Hypothalamus (tissue), 51 donors: ENCODE measurements at regions not wholly inside any gene's neighbourhood (a gene's known extent, or its start where the extent isn't known, plus 50 kb on each side); places are given as distances from the start of the nearest gene placed in this dataset.
A peak's percentile ranks its signal among the peaks of the same experiment; 100 is the strongest.
"Not testable (repeated sequence)": the region's sequence is repeated elsewhere in the genome, so short reads cannot be mapped to it uniquely, and the experiment has no call there.

Source experiments
- DNase-seq, 51 donors: peaks; one replicate each; lab custom pipeline; 2025; lab: John Stamatoyannopoulos, UW

DNA sequence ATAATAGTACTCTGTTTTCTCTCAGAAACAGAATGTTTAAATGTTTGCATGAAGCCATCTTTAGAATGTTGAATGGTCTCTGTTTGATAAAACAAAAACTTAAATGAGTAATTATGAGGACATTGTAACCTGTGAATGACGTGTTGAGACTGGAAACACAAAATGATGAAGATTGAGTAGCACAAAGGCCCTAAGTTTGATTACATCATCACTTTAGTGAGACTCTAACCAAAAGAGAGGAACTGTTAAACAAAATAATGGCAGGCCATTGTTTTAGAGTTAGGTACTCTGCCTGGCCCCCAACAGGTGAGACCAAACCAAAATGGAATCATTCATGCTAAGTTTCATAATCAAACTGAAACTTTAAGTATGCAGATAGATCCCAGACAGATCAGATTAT, 1561.7 kb upstream of the SLC39A10 start:
- DNase-seq, result no peak

DNA sequence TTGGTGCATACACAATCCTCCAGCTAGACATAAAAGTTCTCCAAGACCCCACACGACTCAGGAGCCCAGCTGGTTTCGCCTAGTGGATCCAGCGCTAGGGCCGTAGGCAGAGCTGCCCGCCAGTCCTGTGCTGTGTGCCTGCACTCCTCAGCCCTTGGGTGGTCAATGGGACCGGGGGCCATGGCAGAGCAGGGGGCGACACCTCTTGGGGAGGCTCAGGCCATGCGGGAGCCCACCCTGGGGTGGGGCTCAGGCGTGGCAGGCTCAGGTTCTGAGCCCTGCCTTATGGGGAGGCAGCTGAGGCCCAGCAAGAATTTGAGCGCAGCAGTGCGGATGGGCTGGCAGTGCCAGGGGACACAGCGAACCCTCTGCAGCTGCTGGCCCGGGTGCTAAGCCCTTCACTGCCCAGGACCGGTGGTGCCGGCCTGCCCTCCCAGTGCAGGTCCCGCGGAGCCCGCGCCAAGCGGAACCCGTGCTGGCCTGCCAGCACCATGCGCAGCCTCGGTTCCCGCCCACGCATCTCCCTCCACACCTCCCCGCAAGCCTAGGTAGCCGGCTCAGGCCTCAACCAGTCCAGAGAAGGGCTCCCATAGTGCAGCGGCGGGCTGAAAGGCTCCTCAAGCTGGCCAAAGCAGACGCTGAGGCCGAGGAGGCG, 1566.6 kb upstream of the SLC39A10 start:
- DNase-seq, result peak in 1 of 51 donors; percentile 1

DNA sequence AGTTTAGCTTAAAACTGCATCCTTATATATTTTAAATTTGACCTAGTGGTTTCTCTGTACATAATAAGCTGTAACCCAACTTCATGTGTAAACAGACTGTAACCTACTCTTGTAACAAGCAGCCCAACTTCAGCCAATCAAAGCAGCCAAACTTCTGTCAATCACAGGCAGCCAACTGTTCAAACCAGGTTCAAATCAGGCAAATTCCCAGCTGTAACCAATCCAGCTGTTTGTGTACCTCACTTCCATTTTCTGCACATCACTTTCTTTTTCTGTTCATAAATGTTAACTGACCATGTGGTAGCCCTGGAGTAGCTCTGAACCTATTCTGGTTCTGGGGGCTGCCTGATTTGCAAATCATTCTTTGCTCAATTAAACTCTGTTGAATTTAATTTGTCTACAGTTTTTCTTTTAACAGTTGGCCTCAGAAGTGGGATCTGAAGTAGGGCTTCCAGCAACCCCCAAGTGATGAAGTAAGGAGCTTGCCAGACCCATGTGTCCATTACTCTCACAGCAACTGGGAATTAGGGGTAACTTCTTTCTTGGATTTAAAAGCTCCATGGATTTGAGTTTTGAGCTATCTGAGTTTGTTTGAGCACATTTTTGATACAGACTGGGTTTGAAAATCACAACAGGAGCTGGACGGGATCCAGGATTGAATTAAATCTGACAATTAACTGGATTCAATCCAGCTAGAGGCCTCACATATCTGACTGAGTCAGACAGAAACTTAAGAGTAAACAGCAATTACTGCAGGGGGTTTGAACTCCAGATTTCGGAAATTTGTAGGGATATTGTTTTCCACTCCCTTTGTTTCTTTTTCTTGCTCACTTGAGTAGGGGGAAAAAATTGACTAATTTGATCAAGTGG, 1569.7 kb upstream of the SLC39A10 start:
- no peak for DNase-seq

DNA sequence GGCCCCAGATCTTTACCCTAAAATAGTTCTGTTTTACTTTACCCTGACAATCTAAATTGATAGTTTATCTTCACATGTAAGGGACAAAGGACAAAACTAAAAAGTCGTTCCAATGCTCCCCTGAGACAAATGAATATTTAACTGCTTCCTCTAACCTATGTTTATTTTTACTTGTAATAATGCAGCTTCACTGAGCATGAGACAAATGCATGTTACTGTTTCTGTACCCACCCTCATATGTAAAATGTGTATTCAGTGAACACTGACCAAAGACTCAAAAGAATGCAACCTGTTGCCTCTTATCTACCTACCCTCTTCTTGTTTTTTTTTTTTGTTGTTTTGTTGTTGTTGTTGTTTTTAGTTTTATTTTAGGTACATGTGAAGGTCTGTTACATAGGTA, 1570.9 kb upstream of the SLC39A10 start:
- DNase-seq, result no peak

DNA sequence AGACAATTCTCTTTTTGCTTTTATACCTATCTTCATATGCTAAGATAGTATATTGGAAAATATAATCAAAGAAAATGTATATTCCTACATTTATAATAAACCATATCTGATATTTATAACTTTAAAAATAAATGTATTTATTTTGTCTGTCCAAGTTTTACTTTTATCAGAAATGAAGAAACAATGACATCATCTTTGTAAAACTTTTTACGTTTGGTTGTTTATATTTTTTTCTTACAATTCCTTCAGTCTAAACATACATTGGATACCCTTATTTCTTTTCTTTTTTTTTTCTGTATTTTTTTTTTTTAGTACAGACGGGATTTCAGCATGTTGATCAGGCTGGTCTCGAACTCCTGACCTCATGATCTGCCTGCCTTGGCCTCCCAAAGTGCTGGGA, 1577.0 kb upstream of the SLC39A10 start:
- no peak for DNase-seq

DNA sequence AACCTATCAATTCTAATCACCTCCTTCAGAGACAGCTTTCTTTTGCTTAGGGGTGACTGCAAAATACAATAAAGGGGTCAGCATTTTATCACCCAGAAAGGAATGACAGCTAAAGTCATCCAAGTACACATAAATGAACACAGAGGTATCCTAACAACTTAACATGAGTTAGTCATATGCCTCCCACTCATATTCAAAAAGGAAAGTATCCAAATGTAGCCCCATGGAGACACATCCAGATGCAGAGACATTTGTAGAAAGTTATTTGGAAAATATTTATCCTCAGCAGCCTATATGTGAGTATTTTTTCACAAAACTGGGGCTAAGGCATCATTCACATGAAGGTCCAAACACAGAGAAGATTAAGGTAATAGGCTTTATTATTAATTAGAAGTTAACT, 1579.7 kb upstream of the SLC39A10 start:
- DNase-seq, result no peak

DNA sequence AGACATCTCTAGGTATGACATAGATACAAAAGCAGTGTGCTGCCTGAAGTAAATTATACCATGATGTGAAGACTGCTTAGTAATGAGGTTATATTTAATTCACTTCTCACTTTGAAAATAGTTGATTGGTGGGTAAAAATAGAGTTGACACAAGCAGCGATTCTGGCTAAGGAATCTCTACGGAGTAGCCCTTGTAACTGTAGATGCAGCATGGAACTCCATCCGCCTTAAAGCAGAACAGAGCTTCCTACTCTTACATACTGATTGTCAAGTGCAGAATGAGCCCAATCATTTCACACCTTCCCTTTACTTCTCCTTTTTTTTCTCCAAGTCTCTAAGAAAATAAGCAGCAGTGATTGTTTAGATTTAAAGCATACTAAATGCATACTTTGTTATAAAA, 1594.6 kb upstream of the SLC39A10 start:
- DNase-seq, result no peak

DNA sequence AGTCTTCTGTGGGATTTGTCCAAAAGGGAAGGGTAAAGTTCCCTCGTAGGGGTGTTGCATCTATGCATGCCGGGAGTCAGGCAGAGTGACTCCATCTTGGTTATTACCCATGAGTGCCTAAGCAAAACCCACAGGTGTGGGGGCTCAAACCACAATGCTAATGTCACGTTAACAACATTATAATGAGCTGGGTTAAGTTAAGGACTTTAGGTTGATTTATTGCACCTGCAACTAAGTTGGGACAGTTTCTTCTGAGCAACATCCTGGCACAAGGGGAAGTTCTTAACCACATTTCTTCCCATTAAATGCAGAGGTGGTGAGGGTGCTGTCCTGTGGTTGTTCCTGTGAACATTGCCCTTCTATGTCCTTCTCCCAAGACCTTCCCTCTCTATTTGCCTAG, 1596.8 kb upstream of the SLC39A10 start:
- no peak for DNase-seq

DNA sequence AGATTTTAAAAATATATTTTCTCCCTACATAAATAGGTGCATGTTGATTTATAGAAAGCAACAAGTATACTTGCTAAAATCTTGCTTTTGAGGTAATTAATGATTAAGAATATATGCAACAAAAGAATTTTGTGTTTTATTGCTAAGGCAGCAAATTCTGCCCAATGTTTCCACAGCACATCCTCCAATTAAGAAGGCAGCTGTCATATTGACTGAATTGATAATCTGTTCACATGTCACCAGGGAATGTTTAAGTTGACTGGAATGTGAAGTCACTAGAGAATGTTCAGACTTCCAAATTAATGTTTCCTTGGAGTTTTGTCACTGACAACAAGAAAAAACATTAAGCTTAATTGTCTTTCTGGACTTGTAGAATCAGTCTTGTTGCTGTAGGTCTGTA, 1602.7 kb upstream of the SLC39A10 start:
- DNase-seq, result no peak

DNA sequence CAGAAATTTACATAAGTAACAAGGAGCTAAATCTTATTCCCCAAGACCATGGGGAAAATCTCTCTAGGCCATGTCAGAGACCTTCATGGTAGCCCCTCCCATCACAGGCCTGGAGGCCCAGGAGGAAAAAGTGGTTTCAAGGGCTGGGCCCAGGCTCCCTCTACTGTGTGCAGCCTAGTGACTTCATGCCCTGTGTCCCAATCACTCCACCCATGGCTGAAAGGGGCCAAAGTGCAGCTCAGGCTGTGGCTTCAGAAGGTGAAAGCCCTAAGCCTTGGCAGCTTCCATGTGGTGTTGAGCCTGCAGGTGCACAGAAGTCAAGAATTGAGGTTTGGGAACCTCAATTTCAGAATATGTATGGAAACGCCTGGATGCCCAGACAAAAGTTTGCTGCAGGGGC, 1612.7 kb upstream of the SLC39A10 start:
- DNase-seq, result no peak

DNA sequence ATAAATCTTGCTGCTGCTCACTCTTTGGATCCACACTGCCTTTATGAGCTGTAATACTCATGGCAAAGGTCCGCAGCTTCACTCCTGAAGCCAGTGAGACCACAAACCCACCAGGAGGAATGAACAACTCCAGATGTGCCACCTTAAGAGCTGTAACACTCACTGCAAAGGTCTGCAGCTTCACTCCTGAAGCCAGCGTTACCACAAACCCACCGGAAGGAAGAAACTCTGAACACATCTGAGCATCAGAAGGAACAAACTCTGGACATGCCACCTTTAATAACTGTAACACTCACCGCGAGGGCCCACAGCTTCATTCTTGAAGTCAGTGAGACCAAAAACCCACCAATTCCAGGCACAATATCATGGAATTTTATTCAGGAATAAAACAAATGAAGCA, 1635.9 kb upstream of the SLC39A10 start:
- DNase-seq, result not testable (repeated sequence)

DNA sequence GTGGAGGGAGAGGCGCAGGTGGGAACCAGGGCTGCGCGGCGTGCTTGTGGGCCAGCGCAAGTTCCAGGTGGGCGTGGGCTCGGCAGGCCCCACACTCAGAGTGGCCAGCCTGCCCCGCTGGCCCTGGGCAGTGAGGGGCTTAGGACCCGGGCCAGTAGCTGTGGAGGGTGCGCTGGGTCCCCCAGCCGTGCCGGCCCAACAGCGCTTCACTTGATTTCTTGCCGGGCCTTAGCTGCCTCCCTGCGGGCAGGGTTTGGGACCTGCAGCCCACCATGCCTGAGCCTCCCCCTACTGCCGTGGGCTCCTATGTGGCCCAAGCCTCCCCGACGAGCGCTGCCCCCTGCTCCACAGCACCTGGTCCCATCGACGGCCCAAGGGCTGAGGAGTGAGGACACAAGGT, 1636.9 kb upstream of the SLC39A10 start:
- DNase-seq, result no peak

DNA sequence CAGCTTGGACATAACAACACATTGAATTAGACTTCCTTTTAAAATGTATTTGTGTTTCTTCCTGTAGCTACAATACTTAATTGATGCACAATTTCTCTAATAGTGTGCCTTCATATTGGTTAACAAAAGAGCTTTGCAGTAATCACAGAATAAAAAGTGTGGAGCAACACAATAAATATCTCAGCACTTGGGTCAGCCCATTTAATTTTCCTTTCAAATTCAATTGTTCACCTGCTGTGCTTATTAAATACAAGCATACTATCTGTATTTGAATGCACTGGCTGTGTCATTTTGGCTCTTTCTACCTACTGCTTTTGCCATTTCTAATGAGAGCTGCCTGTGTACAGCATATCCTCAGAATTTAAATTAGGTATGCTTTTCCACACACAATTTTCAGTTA, 1641.3 kb upstream of the SLC39A10 start:
- DNase-seq, result no peak

DNA sequence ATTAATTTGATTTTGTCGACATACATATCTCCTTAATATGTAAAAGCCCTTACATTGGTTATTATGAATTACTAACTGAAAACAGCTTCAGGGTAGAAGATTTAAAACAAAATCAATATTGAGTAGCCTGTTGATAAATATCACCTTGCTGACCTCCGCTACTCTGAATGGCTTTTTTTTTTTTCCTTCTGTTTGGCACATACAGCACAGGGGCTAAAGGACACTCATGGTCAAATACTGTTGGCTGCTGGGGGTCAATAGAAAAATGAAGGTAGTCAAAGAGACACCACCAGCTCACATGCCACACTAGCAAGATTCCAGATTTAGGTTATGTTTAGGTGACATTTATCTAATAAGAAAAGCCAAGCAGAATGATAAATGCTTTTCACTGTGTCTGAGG, 1642.4 kb upstream of the SLC39A10 start:
- DNase-seq, result no peak

DNA sequence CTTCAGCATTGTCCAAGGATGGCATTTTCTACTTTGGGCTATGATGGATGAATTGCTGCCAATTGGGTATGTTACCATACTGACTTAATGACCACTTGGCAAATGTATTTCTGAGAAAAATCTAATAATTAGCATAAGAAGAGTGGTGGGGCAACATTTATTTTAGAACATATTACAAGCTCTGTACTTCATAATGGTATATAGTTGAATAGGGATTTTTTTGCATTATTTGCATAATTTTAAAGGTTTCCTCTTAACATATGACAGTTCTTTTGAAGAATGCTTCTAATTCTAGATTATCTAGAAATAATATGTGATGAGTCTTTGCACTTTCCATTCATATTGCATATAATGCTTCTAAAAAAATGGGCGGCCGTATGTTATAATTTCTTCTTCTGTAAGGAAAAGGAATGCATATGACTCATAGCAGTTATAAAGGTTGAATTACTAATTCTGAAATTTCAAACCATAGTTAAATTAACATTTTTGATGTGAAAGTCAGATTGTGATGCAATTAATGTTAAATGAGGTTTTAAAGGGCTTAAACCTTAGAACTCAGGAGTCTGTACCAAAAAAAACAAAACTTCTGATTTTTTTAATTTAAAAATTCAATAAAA, 1652.3 kb upstream of the SLC39A10 start:
- DNase-seq, result no peak

DNA sequence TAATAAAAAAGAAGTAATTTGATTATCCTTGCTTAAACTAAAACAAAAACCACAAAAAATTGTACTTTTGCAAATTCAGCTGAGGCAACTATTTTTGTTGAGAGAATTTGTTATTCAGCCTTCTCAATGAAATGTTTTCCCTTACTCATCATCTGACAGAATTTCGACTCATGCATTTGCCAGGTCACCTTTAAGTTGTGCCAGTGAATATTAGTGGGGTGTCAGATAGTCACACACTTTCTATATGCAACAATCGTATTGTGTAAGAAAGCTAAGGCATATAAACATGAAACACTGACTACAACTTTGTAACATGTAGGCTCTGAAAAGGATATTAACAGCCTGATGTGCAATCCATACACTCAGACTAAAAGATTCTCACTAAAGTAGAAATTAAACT, 1653.1 kb upstream of the SLC39A10 start:
- DNase-seq, result no peak

DNA sequence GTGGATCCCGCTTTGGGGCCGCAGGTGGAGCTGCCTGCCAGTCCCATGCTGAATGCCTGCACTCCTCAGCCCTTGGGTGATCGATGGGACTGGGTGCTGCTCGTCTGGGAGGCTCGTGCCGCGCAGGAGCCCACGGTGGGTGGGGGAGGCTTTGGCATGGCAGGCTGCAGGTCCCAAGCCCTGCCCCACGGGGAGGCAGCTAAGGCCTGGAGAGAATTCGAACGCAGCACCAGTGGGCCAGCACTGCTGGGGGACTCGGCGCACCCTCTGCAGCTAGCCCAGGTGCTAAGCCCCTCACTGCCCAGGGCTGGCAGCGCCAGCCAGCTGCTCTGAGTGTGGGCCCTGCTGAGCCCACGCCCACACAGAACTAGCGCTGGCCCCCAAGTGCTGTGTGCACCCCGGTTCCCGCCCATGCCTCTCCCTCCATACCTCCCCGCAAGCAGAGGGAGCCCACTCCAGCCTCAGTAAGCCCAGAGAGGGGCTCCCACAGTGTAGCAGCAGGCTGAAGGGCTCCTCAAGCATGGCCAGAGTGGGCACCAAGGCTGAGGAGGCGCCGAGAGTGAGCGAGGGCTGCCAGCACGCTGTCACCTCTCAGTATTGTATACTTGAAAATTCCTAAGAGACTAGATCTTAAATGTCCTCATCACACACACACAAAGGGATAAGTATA, 1654.2 kb upstream of the SLC39A10 start:
- DNase-seq, result no peak

DNA sequence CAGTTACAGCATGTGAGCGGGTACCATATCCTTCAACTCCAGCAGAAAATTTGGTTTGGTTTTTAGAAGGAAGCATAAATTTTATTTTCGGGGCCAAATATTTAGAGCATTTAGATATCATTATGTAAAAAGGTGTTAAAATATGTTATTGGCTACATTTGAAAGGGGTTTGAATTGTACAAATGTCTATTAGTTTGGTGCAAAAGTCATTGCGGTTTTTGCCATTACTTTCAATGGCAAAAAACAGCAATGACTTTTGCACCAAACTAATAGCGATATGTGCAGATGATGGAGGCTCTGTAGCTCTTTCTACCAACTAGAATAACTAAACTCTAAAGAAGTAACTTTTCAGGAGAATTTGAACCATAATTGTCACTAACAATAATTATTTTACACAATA, 1666.2 kb upstream of the SLC39A10 start:
- DNase-seq, result no peak

DNA sequence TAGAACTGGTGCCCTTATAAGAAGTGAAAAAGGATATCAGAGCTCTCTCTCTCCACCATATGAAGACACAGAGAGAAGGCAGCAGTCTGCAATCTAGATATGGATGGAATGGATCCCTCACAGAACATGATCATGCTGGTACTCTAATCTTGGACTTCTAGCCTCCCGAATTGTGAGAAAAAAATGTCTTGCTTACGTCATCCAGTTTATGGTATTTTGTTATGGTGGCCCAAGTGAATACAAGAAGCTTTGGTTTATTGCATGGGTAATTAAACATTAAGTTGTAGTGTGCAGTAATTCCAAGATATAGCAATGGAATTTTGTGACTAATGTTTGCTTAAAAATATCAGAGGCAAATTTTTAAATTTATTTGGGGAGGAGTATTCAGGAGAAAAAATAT, 1667.4 kb upstream of the SLC39A10 start:
- no peak for DNase-seq

DNA sequence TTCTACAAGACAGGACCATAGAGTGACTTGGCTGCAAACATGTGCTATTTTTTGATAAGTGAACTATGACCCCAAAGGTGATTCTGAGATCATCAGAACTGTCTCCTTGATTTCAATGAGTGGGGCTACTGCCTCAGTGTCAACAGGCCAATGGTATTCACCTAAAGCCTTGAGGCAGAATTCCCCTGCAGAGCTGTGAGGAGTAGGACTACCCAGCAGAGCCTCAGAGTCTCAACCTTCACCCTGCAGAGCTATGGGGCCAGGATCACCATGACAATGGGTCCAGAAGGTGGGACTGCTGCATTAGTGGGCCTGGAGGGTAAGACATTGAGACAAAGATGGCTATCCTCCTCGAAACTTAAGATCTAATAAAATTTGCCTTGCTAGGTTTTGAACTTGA, 1668.2 kb upstream of the SLC39A10 start:
- no peak for DNase-seq

DNA sequence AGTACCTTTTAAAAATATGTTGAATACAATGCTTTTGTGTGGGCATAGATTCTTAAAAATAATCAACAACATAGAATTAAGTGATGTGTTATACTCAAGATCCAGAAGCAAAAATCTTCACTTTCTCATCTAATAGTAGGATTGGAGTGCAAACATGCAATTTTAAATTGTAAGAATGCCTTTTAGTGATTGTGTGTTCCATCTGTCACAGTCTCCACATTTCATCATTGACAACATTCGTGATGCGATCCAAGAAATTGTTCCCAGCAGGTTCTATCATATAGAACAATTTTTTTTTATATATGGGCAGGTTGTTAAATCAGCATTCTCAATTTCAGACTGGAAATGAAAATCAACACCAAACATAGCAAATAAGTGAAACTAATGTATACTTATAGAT, 1671.8 kb upstream of the SLC39A10 start:
- DNase-seq, result no peak
